ENCODE measurements at regions not wholly inside any gene's neighbourhood (a gene's known extent, or its start where the extent isn't known, plus 50 kb on each side); places are given as distances from the start of the nearest gene placed in this dataset.
A peak's percentile ranks its signal among the peaks of the same experiment; 100 is the strongest.
"Not testable (repeated sequence)": the region's sequence is repeated elsewhere in the genome, so short reads cannot be mapped to it uniquely, and the experiment has no call there.

DNA sequence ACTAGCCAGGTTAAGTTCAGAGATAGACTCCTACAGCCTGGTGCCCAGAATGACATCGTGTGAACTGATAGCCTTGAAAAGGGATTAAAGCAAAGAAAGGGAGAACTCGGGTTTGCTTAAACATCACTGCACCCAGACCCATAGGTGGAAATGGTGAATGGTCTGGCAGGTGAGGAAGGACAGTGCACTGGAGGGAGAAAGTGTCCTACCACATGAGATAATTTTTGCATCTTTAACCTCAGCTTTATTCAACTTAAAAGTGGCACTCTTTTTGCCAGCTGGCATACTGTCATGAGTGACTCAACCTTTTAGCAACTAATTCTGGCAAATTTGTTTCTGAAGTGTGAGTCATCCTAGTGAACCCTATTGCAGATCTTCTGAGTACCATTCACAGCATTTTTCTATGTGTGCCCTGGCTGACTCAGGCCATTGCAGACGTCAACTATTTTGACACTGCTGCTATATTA is 53.0 kb upstream of the DAPP1 start:
- peak in 1 of 2 donors; percentile 11 for DNase-seq

DNA sequence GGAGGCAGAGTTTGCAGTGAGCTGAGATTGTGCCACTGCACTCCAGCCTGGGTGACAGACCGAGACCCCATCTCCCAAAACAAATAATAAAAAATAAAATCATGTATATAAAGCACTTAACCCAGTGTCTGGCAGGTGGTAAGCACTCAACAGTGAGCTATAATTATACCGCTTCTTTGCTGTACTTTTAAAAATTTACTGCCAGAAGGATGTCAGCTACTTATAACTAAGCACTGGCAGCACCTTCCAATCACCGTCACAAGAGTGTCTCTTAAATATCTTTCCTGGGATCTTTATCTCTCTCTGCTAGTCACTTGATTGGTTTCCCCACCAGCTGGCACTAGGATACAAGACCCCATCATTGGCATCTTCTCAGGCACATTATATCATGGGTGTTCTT is 53.9 kb upstream of the DAPP1 start:
- DNase-seq: no peak

DNA sequence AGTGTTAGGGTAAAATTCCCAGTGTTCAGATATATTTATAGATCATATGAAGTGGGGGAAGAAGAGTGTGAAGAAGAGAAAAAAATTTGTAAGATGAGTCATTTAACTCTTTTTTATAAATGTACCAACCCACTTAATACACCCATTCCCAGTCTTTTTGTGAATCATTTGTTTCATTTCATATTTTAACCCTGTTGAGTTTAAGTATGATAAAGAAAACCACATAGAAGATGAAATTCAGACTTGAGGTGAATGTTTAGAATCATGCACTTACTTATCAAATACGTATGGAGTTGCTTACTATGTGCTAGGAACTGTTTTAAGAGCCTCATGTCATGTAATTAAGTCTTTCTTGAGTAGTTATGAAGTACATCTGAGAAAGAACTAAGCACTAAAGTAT is 56.6 kb upstream of the DAPP1 start:
- DNase-seq: no peak

DNA sequence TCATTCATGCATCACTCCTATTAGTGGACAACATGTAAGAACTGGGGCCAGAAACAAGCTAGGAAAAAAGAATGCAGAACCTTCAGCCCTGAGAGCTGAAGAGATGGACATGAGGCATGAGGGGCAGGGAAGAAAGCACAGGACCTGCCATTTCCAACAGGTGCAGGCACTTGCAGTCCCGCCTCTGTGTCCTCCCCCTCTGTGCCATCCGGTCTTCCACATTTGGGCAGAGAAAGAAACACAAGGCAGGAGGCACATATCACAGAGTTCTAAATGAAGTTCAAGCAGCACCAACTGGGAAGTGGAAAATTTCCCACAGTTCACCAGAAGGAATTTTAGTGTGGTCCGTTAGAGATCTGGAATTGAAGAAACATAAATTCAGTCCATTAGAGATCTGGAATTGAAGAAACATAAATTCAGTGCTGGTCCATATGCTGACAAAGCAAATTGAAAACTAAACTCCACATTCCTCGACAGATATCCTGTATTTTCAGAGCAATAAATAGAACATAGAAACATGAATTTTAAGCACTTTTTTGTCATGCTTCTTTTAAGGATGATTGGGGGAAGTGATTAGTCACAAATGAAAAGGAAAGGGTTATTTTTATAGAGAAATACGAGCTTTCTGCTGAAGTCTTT is 57.2 kb upstream of the DAPP1 start:
- no peak for DNase-seq

DNA sequence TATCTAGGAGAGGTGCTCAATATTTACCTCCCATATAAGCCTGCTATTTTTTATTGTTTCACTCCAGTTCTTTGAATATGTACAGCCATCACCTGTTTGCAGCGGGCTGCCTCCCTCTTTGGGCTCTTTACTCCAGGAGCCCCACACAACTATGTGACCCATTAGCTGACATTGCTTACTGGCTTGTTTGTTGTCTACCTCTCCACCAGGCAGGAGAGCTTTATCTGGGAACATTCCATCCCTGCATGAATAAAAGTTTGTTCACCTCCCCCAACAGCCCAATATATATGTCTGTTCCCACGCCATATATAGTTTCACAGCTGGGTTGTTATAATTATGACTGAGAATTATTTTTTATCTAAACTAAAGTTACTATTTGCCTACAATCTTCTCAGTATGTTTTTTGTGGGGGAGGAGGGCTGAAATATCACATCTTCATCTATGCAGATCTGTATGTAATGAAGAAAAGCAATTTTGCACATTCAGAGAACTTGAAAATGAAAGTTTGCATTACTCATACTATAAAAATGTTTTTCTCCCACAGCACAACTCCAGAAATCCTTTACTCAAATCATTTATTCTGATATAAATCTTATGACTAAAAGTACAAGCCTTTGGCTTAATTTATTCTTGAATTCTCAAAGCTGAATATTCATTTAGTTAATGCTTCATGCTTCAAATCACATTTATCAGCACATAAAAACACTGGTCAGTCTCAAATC is 61.2 kb upstream of the DAPP1 start:
- no peak for DNase-seq

DNA sequence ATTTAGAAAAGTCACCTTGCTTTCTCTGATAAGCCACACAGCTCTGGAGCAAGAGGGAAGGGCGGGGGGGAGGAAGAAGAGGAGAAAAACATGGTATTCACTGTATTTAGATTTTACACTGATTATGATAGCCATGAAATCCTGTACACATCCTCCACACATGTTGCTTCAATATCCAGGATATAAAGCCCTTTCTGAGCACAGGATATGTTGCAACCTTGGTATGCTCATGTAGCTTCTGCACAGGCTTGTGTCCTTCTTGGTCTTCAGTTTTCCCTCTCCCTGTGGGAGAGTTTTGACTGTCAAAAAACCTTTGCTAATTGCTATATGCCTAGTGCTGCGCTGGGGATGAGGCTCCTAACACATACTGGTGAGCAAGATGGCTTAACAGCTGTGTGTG is 61.9 kb upstream of the DAPP1 start:
- DNase-seq: no peak

DNA sequence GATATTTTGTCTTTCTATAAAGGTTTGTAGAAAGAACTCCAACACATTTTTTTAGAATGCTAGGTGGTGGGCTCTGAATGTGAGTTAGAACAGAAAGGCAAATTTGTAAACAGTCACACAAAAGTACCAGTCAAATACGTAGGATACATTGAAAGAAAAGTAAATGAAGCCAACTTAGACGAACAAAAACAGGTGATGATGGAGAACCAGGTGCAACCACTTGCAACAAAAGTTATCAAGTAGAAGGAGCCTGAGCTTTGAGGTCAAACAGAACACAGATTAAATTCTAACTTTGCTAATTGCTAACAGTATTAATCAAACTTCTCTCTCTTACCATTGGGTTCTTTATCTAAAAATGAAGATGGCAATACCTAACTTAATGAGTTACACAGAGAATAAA is 62.7 kb upstream of the DAPP1 start:
- no peak for DNase-seq

DNA sequence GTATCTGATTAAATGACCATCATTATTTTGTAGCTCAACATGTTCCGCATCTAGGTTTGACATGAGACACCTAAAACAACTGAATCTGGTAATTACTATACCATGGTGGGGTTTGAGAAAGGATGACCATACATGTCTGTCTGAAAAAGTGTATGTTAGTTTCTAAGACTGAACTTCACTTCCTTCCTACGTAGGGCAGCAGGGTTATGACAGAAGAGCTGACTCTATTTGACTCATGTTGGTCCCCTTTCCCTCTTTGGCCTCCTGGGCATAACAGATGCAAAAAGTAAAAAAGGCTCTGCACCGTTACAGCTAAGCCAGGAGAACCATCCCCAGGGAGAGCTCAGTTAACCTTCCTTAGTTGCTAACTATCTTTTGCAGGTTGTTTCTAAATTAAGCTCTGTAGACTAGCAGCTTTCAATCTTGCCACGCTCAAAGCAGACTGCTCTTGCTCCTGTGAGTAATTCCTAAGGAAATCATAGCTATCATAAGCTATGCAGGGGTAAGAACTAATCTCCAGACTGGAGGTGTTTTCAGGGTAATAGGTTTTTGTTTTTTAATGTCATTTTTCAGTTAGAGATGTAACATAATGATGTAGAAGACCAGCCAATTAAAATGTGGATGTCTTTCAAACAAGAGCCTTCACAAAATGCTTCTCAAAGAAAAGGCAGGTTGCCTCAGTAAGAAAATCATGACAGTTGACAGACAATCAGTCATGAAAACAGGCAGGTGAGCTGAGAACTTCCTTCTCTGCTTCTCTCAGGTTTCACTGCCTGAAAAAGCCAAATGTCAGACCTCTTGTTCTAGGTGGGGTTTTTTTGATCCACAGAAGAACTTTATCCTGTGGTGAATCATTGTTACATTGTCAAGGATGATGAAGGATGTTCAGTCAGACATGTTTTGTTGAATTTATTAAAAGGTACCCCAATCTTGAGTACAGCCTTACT is 66.9 kb upstream of the DAPP1 start:
- DNase-seq: no peak

DNA sequence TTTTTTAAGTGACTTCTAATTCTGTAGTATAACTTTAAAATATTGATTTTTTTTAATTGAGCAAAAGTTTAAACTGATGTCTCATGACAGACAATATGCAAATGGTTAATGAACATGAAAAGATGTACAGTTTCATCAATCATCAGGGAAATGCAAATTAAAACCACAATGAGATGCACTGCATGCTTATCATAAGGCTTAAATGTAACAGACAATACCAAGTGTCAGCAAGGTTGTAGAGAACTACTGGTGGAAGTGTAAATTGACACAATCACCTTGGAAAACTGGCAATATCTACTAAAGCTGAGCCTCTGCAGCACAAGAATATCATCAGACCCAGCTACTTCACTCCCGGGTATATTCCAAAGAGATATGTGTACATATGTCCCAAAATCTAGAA is 70.2 kb upstream of the DAPP1 start:
- DNase-seq: no peak

DNA sequence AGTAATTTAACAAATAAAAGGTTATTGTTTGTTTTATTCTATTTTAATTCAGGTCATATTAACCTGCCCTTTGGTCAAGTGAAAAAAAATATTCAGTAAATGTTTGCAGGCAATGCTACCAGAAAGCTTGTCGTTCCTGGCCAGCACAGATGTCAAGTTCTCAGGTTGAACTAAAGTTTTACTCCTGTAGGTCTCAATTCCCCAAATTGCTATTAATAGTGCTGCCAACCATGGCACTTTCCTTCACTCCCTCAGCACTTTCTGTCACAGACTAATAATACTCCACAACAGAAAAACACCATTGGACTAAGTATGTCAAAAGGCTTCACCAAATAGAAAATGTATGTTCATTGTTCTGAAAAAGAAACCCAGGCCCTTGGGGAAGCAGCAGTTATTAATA is 79.2 kb upstream of the C4orf54 start:
- no peak for DNase-seq

DNA sequence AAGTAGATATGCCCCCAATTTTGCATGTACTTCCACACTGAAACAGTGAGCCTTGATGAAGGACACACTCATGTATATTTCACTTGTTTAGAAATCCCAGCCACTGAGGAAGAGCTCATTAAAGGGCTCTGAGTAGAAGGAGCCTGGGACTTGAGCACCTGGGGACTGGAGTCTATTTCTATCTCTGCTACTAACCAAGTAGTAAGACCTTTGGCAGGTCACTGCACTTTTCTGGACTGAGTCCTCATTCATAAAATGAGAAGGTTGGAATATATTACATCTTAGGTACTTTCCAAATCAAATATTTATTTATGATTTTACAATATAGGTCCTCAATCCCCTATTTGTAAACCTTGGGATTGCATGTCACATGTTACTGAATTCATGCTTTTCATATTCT is 78.2 kb upstream of the C4orf54 start:
- DNase-seq: no peak

DNA sequence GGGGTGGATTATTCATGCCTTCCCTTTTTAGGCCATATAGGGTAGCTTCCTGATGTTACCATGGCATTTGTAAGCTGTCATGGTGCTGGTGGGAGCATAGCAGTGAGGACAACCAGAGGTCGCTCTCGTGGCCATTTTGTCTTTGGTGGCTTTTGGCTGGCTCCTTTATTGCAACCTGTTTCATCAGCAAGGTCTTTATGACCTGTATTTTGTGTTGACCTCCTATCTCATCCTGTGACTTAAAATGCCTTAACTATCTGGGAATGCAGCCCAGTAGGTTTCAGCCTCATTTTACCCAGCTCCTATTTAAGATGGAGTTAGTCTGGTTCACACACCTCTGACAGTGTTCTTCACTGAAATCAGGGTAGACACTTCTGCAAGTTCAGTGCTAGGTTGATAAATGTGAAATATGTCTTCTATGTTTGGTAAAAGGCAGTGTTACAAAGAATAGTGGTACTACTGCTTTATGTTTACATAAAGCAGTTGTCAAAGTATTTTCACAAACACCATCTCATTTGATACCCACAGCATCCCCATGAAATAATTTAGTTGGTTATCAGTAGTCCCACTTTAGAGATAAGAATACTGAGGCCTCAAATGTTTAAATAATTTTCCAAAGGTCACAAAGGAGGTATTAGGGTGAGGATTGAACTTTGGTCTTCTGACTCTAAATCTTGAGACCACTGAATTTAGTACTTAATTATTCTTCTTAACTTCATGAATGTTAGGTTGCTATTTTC is 77.1 kb upstream of the C4orf54 start:
- no peak for DNase-seq

DNA sequence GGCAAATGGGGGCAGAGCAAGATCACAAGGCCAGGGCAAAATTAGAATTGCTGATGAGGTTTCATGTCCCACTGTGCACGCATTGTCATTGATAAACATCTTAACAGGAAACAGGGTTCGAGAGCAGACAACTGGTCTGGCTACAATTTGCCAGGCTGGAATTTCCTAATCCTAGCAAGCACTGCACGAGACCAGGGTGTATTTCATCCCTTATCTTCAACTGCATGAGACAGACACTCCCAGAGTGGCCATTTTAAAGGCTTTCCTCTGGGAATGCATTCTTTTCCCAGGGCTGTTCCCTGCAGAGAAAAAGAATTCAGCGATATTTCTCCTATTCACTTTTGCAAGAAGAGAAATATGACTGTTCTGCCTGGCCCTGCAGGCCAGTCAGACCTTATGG is 75.8 kb upstream of the C4orf54 start:
- not testable (repeated sequence) for DNase-seq

DNA sequence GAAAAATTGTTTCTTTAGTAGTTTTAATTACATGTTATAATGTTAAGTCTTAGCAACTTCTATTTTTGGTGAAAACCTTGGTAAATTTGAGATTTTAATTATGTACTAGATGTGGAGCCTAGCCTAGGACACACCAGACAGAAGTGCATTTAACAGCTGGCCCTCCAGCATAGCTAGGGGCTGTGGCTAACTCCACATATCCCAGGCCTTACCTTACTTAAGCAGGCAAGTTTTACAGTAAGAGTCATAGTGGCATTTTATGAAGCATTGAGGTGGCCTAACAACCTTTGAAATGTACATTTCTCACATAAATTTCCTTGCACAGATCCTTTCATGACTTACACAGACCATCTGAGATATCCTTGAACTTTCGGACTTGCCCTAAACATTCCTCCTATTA is 71.6 kb upstream of the C4orf54 start:
- DNase-seq: no peak

DNA sequence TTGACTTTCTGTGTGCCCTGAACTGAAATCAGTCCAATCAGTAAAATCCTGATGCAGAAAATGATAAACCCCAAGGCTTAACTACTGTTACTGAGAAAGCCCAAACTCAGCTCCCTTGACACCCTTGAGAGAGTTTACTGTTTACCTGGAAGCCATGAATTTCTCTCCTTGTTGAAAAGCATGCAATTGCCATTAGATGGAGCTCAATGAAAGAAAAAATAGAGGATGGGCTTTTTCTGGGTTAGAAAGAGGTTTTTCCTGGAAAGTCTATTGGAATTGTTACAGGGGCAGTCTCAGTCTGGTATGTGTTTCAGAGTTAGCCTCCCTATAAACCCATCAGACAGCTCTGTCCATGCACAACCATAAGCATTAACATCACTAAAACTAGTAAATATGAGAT is 66.4 kb upstream of the C4orf54 start:
- no peak for DNase-seq

DNA sequence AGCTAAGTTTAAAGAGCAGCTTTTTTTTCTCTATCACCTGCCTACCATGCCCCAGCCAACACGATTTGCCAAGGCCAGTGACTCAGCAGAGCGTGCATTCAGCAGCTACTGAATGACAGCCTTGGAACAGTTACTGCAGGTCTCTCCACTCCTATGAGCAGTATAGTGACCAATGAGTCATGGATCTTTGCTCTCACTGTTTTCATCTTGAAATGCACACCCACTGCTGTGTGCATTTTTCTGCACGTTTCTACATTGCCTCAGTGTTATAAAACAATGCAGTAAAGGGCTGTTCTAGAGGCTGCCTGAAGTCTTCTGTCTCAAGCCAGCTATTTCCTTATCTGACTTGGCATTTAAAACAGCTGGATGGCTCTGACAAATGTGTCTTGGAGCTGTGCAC is 66.0 kb upstream of the C4orf54 start:
- peak in 1 of 2 donors; percentile 11 for DNase-seq

DNA sequence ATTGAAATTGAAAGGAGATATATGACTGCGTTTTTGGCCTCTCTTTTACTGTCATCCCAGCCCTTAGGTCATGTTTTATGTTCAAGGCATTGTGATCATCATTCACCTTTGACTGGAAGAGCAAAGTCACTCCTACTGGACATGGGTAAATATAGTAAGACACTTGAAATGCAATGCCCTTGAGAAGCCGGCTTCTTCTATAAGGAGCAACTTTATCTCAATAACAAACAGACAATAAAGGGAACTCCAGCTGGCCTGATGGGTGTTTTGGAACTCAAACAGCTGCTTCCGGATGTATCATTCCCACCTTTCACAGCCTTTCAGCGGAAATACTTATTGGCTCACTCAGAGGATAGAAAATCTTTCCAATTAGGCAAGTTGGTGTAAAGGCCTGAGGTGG is 65.1 kb upstream of the C4orf54 start:
- no peak for DNase-seq

DNA sequence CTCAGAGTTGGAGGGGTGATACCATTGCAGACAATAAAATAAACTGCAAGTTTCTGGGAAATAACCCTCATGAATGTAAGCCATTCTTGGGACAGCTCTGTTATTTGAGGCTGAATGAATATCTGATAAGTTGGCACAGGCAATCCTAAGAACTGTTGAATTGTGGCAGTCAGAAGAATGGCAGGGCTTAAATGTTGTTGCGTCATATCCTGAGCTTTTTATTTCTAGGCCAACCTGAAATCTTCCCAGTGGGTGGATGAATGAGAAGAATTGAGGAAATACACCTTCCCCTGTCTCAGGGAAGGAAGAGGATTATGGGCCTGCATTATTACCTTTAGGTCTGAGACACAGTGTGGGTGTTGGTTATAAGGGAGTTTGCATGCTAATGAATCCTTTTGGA is 64.4 kb upstream of the C4orf54 start:
- no peak for DNase-seq

DNA sequence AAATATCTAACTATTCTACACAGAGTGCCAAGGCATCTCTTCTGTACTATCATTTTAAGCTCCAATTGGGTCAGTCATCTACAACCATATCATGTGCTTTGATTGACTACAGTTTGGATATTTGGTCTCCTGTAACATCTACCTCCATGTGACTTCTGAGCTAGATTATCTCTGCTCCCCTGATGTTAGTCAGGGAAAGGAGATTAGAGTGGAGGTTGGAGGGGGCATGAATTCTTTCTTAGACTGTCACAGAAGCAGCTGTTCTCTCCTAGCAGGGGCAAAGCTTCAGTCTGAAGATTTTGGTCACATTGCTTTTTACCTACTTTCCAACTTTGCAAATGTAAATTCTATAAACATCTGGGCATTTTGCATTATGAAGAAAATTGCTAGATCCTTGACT is 62.6 kb upstream of the C4orf54 start:
- DNase-seq: no peak

DNA sequence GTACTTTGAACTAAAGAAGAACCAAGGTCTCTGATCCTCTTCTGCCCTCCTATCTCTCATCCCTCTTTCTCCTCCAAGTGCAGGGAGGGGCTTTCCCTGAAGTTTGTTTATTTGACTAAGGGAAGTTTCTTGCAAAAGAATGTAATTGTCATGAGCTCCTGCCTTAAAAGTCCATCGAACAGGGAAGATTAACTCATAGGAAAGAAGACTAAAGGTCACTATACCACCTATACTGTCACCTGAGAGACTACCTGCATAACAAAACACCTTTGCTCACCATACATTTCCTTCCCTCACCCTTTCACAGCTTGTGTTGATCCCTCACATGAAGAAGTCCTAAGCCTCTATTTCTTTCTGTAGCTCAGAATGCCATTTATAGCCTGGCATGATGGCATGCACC is 59.4 kb upstream of the C4orf54 start:
- no peak for DNase-seq

DNA sequence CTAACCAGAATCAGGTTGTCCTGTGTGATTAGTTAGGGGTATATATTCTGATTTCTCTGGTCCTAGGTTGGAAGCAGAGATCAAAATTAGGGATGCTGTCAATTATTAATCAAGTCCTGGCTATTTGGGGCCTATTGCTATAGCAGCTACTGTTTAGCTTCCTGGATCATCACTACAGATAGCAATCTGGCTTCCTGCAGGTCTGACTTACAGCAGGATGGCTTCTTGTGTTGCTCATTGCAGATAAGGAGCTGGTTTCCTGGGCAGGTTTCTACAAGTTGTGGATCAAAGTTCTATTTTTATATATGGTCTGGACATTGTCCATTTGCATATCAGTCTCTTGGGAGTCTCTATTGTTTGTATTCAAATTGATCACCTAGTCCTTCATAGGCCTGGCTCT is 57.7 kb upstream of the C4orf54 start:
- no peak for DNase-seq

DNA sequence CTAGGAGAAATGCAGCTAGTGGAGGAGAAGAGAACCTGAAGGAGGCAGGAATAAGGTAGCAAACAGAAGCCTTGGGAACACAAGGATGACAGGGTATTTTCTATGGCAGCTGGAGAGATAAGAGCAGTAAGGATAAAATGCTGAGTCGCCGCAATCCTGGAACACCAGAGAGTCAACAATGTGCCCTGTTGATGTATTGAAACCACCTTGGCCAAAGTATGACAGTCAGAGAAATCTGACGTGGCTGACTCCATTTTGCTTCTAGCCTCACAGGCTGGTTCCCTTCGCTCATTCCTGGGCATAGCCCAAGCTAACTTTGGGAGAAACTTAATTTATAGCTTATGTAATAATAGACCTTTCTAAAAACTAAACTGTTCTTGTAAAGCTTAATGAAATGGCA is 56.6 kb upstream of the C4orf54 start:
- DNase-seq: no peak

DNA sequence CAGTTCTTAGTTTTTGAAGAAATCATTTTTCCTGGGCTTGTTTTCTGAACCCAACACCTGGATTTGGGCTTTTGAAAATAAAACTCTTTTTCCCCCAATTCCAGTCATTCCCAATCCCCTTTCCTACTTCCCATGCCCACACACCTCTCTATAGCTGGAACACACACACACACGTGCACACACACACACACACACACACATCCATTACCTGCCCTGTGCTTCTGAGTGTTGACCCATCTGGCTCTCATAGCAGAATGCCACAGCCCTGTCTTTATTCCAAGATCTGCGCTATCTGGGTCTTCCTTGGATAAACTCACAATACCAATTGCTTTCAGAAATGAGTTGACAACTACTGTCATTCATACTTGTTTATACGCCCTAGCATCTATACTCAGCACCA is 54.9 kb upstream of the C4orf54 start:
- DNase-seq: no peak

All from stimulated activated CD4-positive, alpha-beta T cell treated with anti-CD3 and anti-CD28 coated beads, Interleukin-2, amount 100 ng/mL, for 24 hours (primary cell).